Chondrocyte (in vitro differentiated cells): ENCODE measurements at regions not wholly inside any gene's neighbourhood (a gene's known extent, or its start where the extent isn't known, plus 50 kb on each side); places are given as distances from the start of the nearest gene placed in this dataset.

Source experiments
- DNase-seq: peaks from one replicate; pipeline ENCODE4 v3.0.0; 2021; ENCODE audit warnings: mixed read lengths, low spot score
- H3K27ac Mint-ChIP-seq: one replicate; pipeline ENCODE4 v1.8.0; 2021; ENCODE audit warnings: mild to moderate bottlenecking, moderate library complexity, mixed read lengths; ENCODE audit not compliant: unreplicated experiment
- H3K27me3 Mint-ChIP-seq: 2 replicates; pipeline ENCODE4 v1.8.0; 2021; ENCODE audit warnings: low read depth, mixed read lengths
- H3K36me3 Mint-ChIP-seq: 2 replicates; pipeline ENCODE4 v1.8.0; 2021; ENCODE audit warnings: low read depth, mixed read lengths
- H3K4me1 Mint-ChIP-seq: 2 replicates; pipeline ENCODE4 v1.8.0; 2021; ENCODE audit warnings: low read depth, mild to moderate bottlenecking, mixed read lengths
- H3K4me3 Mint-ChIP-seq: one replicate; pipeline ENCODE4 v1.8.0; 2021; ENCODE audit warnings: mild to moderate bottlenecking, moderate library complexity, mixed read lengths; ENCODE audit not compliant: unreplicated experiment
- H3K9me3 Mint-ChIP-seq: 2 replicates; pipeline ENCODE4 v1.8.0; 2021; ENCODE audit warnings: low read depth, mixed read lengths
- TF ChIP-seq, protein P1 (sequence below): fragments of 200-600 bp; sonication (generic); IDR thresholded peaks from 2 replicates; pipeline ENCODE4 v1.5.0; 2021; ENCODE audit warnings: antibody characterized with exemption, mild to moderate bottlenecking, moderate library complexity

DNA sequence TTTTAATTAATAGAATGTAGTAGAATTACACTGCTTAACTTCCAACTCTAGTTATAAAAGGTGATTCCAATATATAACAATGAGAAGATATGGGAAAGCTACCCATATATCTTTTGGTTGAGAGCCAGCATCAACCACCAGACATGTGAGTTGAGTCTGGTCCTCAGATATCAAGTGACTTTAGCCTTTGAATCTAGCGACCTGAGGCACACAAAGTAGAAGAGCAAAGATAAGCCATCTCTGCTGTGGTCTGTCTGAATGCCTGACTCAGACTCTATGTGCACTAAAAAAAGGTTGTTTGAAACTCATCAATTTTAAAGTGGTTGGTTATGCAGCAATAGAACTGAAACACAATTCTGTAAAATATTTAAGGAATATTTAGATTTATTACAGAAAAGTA is 492.5 kb upstream of the SOX9 start:
- TF ChIP-seq, protein P1, sequence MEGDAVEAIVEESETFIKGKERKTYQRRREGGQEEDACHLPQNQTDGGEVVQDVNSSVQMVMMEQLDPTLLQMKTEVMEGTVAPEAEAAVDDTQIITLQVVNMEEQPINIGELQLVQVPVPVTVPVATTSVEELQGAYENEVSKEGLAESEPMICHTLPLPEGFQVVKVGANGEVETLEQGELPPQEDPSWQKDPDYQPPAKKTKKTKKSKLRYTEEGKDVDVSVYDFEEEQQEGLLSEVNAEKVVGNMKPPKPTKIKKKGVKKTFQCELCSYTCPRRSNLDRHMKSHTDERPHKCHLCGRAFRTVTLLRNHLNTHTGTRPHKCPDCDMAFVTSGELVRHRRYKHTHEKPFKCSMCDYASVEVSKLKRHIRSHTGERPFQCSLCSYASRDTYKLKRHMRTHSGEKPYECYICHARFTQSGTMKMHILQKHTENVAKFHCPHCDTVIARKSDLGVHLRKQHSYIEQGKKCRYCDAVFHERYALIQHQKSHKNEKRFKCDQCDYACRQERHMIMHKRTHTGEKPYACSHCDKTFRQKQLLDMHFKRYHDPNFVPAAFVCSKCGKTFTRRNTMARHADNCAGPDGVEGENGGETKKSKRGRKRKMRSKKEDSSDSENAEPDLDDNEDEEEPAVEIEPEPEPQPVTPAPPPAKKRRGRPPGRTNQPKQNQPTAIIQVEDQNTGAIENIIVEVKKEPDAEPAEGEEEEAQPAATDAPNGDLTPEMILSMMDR = no peak
- no peaks in the 10 kb centered on the region for H3K27me3 Mint-ChIP-seq
- no peak overlapping the region for H3K4me3 Mint-ChIP-seq
- no peak for DNase-seq
- H3K27ac Mint-ChIP-seq = no peak overlapping the region
- no peaks in the 10 kb centered on the region for H3K9me3 Mint-ChIP-seq
- no peaks in the 10 kb centered on the region for H3K36me3 Mint-ChIP-seq
- peaks cover 33% of the 10 kb centered on the region for H3K4me1 Mint-ChIP-seq

DNA sequence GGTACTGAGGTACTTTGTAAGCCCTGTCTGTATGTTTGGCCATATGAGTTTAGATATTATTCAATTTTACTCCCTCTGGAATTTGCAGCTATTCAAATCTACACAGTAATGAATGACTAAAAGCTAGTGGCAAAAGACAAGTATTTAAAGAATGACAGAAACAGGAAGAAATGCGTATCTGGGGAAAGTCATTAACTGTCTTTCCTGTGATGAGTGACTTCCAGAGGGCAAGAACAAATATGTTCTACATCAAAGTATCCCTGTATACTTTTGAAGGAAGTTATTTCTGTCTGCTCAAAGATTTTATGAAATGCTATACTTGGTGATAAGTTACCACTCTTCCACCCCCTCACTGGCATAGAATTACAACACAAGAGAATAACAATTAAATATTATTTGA is 489.3 kb upstream of the SOX9 start:
- Mint-ChIP-seq H3K4me3 (no peak overlapping the region), H3K9me3 (no peaks in the 10 kb centered on the region), H3K4me1 (peaks cover 41% of the 10 kb centered on the region), H3K36me3 (no peaks in the 10 kb centered on the region), H3K27ac (peak overlapping the region; percentile 17), H3K27me3 (no peaks in the 10 kb centered on the region)
- no peak for DNase-seq
- TF ChIP-seq, protein P1 = no peak

DNA sequence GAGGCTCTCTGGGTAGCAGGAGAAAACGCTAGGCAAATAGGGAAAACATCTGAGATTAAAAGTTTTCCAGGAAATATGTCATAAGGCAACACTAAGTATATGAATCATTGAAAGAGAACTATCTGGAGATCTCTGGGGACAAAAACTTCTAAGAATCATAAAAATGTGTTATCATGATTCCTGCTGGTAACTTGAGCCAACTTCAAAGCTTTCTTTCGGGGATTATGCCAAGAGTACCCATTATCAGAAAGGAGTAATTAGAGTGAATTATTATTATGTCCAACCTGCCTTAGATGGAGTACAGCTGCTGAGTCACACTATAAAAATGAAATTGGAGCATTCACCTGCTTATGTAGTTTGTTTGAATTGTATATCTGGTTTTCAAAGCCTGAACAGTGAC is 488.5 kb upstream of the SOX9 start:
- TF ChIP-seq, protein P1 = no peak
- no peak for DNase-seq
- no peaks in the 10 kb centered on the region for H3K27me3 Mint-ChIP-seq
- H3K36me3 Mint-ChIP-seq = no peaks in the 10 kb centered on the region
- peak overlapping the region; percentile 7 for H3K27ac Mint-ChIP-seq
- H3K9me3 Mint-ChIP-seq = no peaks in the 10 kb centered on the region
- no peak overlapping the region for H3K4me3 Mint-ChIP-seq
- peaks cover 41% of the 10 kb centered on the region for H3K4me1 Mint-ChIP-seq

DNA sequence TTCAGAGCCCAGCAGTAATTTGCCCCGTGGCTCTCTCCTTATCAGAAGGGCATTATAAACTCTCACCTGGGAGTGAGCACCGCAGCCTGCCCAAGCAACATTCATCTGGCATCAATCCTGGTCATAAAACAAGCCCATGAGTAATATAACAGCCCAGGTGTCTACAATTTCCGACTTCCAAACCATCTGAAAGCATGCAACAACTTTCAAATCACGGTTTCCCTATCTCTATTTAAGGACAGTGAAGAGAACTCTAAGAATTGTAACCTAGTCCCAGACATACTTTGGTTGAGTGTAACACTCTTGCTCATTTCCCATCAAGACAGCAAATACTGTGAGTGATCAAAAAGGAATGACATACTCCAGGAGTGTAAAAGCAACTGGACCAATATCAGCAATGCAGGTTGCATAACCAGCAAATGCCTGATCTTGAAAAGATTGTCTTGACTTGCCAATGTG is 487.4 kb upstream of the SOX9 start:
- peak overlapping the region; percentile 55 for H3K27ac Mint-ChIP-seq
- DNase-seq = no peak
- no peaks in the 10 kb centered on the region for H3K36me3 Mint-ChIP-seq
- H3K4me1 Mint-ChIP-seq = peaks cover 41% of the 10 kb centered on the region
- no peaks in the 10 kb centered on the region for H3K9me3 Mint-ChIP-seq
- TF ChIP-seq, protein P1 = no peak
- no peak overlapping the region for H3K4me3 Mint-ChIP-seq
- H3K27me3 Mint-ChIP-seq = no peaks in the 10 kb centered on the region

DNA sequence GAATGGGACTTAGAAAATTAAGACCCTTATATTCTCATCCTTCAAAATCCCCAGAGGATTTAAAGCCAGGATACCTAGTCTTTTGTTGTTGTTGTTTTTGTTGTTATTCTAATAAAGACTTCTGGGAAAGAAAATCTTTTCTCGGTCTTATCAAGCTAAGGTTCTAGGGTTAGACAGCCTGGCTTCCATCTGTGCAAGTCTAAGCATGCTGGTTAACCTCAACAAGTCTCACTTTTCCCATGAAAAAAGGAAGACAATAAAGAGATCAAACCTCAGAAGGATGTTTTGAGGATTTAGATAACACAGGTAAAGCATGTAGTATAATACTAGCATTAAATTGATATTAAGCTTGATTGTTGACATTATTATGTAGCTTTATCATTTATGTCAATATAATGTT is 486.4 kb upstream of the SOX9 start:
- Mint-ChIP-seq H3K4me3 (no peak overlapping the region), H3K9me3 (no peaks in the 10 kb centered on the region), H3K36me3 (no peaks in the 10 kb centered on the region), H3K4me1 (peaks cover 41% of the 10 kb centered on the region), H3K27me3 (no peaks in the 10 kb centered on the region), H3K27ac (no peak overlapping the region)
- DNase-seq = no peak
- TF ChIP-seq, protein P1 = no peak
